ENCODE measurements at regions not wholly inside any gene's neighbourhood (a gene's known extent, or its start where the extent isn't known, plus 50 kb on each side); places are given as distances from the start of the nearest gene placed in this dataset.

DNA sequence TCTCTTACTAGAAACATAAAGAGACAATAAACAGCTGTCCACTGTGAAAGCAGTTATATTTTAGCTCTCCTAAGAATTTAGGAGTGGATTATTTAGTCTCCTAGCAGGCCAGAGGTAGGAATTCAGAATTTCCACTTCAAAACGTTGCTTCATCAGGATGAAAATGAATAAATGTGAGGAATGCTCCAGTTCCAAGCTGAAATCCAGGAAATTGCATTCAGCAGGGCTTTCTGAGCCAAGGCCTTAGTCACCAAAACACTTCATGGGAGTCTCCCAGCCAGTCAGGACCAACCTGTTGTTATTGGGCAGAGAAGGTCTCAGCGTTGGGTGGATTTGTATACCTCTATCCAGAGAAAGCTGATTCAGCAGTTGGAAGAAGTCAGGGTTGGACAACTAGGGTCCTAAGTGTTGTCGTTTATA is 1040.3 kb downstream of the TLE1 start:
- TF ChIP-seq, protein P1, sequence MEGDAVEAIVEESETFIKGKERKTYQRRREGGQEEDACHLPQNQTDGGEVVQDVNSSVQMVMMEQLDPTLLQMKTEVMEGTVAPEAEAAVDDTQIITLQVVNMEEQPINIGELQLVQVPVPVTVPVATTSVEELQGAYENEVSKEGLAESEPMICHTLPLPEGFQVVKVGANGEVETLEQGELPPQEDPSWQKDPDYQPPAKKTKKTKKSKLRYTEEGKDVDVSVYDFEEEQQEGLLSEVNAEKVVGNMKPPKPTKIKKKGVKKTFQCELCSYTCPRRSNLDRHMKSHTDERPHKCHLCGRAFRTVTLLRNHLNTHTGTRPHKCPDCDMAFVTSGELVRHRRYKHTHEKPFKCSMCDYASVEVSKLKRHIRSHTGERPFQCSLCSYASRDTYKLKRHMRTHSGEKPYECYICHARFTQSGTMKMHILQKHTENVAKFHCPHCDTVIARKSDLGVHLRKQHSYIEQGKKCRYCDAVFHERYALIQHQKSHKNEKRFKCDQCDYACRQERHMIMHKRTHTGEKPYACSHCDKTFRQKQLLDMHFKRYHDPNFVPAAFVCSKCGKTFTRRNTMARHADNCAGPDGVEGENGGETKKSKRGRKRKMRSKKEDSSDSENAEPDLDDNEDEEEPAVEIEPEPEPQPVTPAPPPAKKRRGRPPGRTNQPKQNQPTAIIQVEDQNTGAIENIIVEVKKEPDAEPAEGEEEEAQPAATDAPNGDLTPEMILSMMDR (IDR thresholded peaks at IDR 0.05; ENCODE audit: poor library complexity) = no peak
- no peak for TF ChIP-seq EZH2 (IDR thresholded peaks at IDR 0.05; ENCODE audit: borderline replicate concordance)

Data from hepatocyte (in vitro differentiated cells).